ENCODE measurements at regions not wholly inside any gene's neighbourhood (a gene's known extent, or its start where the extent isn't known, plus 50 kb on each side); places are given as distances from the start of the nearest gene placed in this dataset.

- TF ChIP-seq CTCF (IDR thresholded peaks at IDR 0.05) (no peak), EP300 (IDR thresholded peaks at IDR 0.05) (no peak), POLR2A (IDR thresholded peaks at IDR 0.05) (no peak), POLR2AphosphoS5 (IDR thresholded peaks at IDR 0.05) (no peak)
These were observed 242.5 kb upstream of the SERP2 start for GRCh38 chr13:44131069-44131614.

All from suprapubic skin (tissue), 4 donors.